Lower leg skin (tissue), 4 donors: ENCODE measurements at regions not wholly inside any gene's neighbourhood (a gene's known extent, or its start where the extent isn't known, plus 50 kb on each side); places are given as distances from the start of the nearest gene placed in this dataset.

ENCODE experiments used
- DNase-seq, 2 donors: peaks; one replicate each; pipeline ENCODE4 v3.0.0-alpha.2; 2019; ENCODE audit warnings: low spot score in 2 of 2
- H3K4me3 ChIP-seq: fragments of 200-600 bp; sonication (generic); 2 replicates; pipeline ENCODE4 v1.5.1; 2017; ENCODE audit warnings: mild to moderate bottlenecking, low read depth; ENCODE audit not compliant: poor library complexity, severe bottlenecking
- POLR2A ChIP-seq, 2 donors: fragments of 450-650 bp; IDR thresholded peaks; one replicate each; pipeline ENCODE4 v1.6.1; 2016 to 2017; ENCODE audit warnings: antibody characterized with exemption in 2 of 2, mild to moderate bottlenecking in 1 of 2, moderate library complexity in 1 of 2
- WGBS, 2 donors: methylation state at CpG; one replicate each; pipeline ENCODE4 v1.1.5; 2018; 5-methylcytosine and 5-hydroxymethylcytosine counted together
- intact Hi-C: fragments of 100-400 bp; cut with DNase I; formaldehyde crosslinking; loops from one replicate; pipeline ENCODE4 v1.15.0; 2023; ENCODE audit warnings: low total_unique reads
- TF ChIP-seq, protein P1 (sequence below), 3 donors: fragments of 450-650 bp; IDR thresholded peaks; one replicate each; pipeline ENCODE4 v1.5.1; 2016; ENCODE audit warnings: antibody characterized with exemption in 3 of 3, mild to moderate bottlenecking in 3 of 3, moderate library complexity in 2 of 3

DNA sequence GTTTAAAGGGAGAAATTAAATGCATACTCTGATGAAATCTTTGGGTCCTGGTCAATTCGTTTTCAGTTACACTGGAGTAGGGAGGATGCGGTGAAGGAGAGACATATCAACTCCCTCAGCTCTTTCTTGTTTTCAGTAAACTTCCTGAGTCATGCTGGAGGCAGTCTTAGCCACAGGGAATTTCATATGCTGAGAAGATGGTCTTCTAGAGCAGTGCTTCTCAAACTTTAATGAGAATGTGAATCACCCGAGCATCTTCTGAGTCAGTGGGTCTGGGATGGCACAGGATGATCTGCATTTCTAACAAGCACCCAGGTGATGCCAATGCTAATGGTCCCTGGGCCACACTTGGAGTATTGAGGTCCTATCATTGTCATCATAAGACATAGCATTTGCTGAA lies 214.5 kb downstream of the KIT start:
- WGBS, 2 donors: 78 to 81% methylated on average over 3 of the region's 3 CpGs
- no peak for TF ChIP-seq POLR2A (IDR thresholded peaks at IDR 0.05)
- TF ChIP-seq, protein P1, sequence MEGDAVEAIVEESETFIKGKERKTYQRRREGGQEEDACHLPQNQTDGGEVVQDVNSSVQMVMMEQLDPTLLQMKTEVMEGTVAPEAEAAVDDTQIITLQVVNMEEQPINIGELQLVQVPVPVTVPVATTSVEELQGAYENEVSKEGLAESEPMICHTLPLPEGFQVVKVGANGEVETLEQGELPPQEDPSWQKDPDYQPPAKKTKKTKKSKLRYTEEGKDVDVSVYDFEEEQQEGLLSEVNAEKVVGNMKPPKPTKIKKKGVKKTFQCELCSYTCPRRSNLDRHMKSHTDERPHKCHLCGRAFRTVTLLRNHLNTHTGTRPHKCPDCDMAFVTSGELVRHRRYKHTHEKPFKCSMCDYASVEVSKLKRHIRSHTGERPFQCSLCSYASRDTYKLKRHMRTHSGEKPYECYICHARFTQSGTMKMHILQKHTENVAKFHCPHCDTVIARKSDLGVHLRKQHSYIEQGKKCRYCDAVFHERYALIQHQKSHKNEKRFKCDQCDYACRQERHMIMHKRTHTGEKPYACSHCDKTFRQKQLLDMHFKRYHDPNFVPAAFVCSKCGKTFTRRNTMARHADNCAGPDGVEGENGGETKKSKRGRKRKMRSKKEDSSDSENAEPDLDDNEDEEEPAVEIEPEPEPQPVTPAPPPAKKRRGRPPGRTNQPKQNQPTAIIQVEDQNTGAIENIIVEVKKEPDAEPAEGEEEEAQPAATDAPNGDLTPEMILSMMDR (IDR thresholded peaks at IDR 0.05): no peak
- no peak overlapping the region for H3K4me3 ChIP-seq
- no peak for DNase-seq
- intact Hi-C loops: no loop called here

GRCh38 chr4:54863571-54864255 lies 206.0 kb downstream of the KIT start:
- no peak for DNase-seq
- intact Hi-C loops: no loop called here
- no peak overlapping the region for H3K4me3 ChIP-seq
- WGBS, 2 donors: 83 to 84% methylated on average over 3 of the region's 3 CpGs
- TF ChIP-seq, protein P1 (IDR thresholded peaks at IDR 0.05): no peak
- no peak for TF ChIP-seq POLR2A (IDR thresholded peaks at IDR 0.05)

- H3K4me3 ChIP-seq: no peak overlapping the region
- TF ChIP-seq, protein P1 (IDR thresholded peaks at IDR 0.05): no peak
- no peak for TF ChIP-seq POLR2A (IDR thresholded peaks at IDR 0.05)
- 77 to 86% methylated on average over 2 of the region's 2 CpGs for WGBS, 2 donors
- intact Hi-C loops: no loop called here
- DNase-seq: no peak
These were observed 203.4 kb downstream of the KIT start for GRCh38 chr4:54861201-54861600.

GRCh38 chr4:54855191-54855854 lies 197.6 kb downstream of the KIT start:
- intact Hi-C loops: no loop called here
- H3K4me3 ChIP-seq: no peak overlapping the region
- TF ChIP-seq, protein P1 (IDR thresholded peaks at IDR 0.05): no peak
- no peak for TF ChIP-seq POLR2A (IDR thresholded peaks at IDR 0.05)
- 60% methylated on average over 9 of the region's 9 CpGs for WGBS, 2 donors
- no peak for DNase-seq

DNA sequence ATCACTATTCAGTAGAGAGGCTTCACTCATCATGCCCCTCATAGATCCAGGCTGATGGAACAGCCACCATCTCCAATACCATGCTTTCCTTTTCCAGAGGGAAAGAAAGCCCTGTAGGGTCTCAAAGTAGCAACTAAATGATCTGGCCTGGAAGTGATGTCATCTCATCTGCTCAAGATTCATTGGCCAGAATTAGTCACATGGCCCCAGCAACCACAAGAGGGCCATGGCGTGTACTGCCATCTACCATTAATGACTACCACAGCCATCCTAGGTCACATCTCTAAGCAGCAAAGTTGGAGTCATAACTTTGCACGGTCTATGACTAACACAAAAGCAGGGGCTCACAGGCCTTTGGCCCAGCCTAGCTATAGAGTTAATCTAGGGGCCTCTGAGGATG lies 194.8 kb downstream of the KIT start:
- 94 to 100% methylated on average over 2 of the region's 2 CpGs for WGBS, 2 donors
- no peak for DNase-seq
- H3K4me3 ChIP-seq: no peak overlapping the region
- intact Hi-C loops: no loop called here
- TF ChIP-seq, protein P1 (IDR thresholded peaks at IDR 0.05): no peak
- no peak for TF ChIP-seq POLR2A (IDR thresholded peaks at IDR 0.05)
